DOHH2 (cell line): ENCODE measurements at regions not wholly inside any gene's neighbourhood (a gene's known extent, or its start where the extent isn't known, plus 50 kb on each side); places are given as distances from the start of the nearest gene placed in this dataset.

Experiments
- EZH2phosphoT487 ChIP-seq: fragments of 200-600 bp; sonication (generic); IDR thresholded peaks from 2 replicates; pipeline ENCODE4 v1.6.1; 2017; ENCODE audit warnings: borderline replicate concordance, mild to moderate bottlenecking, antibody characterized with exemption, low read length, moderate library complexity, mixed read lengths
- TF ChIP-seq, protein P1 (sequence below): fragments of 200-600 bp; sonication (generic); IDR thresholded peaks from one replicate; pipeline ENCODE4 v1.5.1; 2014; ENCODE audit warnings: antibody characterized with exemption, mild to moderate bottlenecking, low read depth, low read length; ENCODE audit not compliant: poor library complexity, severe bottlenecking

DNA sequence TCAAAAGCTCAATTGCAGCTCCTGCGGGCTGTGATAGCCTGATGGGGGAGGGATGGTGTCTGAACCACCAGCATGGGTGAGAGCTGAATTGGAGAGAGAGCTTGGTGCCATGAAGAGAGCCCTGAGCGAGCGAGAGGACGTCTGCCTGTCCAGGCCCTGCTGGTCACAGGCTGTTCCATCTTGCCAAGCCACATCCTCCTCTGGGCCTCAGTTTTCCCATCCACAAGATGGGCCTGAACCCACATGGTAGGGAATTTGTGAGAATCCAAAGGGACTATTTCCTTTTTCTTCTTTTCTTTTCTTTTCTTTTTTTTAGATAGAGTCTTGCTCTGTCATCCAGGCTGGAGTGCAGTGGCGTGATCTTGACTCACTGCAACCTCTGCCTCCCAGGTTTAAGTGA lies 276.4 kb downstream of the VRK1 start:
- TF ChIP-seq, protein P1, sequence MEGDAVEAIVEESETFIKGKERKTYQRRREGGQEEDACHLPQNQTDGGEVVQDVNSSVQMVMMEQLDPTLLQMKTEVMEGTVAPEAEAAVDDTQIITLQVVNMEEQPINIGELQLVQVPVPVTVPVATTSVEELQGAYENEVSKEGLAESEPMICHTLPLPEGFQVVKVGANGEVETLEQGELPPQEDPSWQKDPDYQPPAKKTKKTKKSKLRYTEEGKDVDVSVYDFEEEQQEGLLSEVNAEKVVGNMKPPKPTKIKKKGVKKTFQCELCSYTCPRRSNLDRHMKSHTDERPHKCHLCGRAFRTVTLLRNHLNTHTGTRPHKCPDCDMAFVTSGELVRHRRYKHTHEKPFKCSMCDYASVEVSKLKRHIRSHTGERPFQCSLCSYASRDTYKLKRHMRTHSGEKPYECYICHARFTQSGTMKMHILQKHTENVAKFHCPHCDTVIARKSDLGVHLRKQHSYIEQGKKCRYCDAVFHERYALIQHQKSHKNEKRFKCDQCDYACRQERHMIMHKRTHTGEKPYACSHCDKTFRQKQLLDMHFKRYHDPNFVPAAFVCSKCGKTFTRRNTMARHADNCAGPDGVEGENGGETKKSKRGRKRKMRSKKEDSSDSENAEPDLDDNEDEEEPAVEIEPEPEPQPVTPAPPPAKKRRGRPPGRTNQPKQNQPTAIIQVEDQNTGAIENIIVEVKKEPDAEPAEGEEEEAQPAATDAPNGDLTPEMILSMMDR, result no peak
- TF ChIP-seq EZH2phosphoT487, result no peak
